ENCODE measurements at regions not wholly inside any gene's neighbourhood (a gene's known extent, or its start where the extent isn't known, plus 50 kb on each side); places are given as distances from the start of the nearest gene placed in this dataset.

GRCh38 chr13:80235967-80236302 lies 105.0 kb downstream of the SPRY2 start:
- DNase-seq (ENCODE audit: low spot score) = peak; percentile 80

GRCh38 chr13:80235166-80235966 lies 105.6 kb downstream of the SPRY2 start:
- peak; percentile 82 for DNase-seq (ENCODE audit: low spot score)

DNA sequence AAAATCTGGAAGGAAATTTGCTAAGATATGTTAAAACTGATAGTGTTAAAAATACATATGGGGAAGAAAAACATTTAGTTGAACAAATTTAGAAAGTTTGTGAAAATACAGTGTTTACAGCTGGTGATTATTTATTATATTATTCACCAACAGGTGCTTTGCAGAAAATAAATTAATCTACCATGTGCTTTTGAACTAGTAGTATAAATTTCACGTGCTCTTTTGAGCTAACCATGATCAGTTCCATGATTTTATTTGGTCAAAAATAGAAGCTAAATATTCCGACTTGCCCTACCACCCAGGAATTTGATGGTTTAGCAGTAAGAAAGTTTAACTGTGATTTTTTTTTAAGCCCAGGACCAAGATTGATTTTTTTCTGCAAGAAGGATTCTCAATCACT lies 113.3 kb downstream of the SPRY2 start:
- no peak for DNase-seq (ENCODE audit: low spot score)

DNA sequence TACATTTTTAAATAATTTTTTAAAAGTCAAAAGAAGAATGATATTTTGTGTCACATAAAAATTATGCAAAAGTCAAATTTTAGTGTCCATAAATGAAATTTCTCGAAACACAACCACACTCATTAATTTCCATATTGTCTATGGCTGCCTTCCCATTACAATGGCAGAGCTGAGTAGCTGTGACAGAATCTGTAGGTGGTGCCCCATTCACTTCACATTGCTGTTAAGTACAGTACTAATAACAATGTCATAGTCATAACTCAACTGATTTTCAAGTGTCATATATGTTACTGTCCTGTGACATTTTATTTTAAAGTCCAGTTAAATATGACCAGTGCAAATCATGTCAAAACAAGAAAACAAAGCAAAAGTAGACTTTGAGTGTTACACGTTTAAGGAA lies 114.3 kb downstream of the SPRY2 start:
- DNase-seq (ENCODE audit: low spot score) = no peak

GRCh38 chr13:80224468-80224867 lies 116.5 kb downstream of the SPRY2 start:
- peak; percentile 72 for DNase-seq (ENCODE audit: low spot score)

DNA sequence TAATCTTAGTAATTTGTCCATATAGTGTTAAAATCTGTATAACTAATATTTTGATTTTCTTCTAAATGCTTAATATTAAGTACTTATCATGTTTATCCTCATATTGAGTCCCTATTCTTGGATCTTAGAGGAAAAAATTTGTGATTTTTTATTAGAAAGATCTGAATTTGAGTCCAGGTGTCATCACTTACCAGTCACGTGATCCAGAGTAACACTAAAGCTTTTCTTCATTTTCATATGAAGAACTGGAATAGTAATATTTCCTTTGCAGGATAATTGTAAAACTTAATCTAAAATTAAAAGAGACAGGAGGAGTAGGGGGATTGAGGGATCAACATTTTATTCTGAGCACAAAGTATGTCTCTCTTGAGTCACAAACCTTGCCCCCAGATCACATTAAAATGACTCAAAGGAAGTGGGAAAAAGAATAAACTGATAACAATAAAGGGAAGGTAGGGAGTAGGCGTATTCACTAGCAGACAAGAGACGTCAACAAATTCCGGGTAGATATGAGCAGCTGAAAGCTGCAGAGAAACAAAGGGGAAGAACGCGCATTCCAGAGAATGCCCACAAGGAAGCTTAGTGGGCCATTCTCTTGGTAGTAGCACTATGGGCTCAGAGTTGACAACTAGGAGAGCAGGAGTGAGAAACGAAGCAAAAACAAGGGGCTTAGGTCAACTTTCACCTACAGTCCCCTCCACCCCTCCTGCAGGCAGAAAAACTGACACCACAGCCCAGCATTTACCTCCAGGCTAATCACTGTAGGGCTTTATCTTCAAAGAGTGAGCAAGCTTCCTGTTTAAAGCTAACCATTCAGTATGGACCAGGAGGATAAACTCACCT lies 123.1 kb downstream of the SPRY2 start:
- DNase-seq (ENCODE audit: low spot score) = peak; percentile 76

DNA sequence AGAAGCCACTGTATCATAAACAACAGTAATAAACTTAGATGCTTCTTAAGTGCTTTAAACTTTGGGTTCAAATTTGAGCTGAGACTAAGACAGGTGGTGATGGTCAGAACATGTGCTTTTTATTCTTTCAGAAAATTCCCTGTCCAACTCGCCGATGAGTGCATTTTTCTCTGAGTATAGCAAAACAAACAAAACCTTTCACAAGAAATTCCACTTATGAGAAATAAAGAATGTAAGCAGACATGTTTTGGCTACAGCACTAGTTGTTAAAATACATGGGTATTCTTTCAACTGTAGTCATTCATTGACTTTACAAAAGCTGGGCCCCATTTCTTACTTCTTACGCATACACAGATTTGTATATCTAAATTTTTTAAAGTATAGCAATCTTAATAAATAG lies 125.6 kb downstream of the SPRY2 start:
- DNase-seq (ENCODE audit: low spot score) = no peak

DNA sequence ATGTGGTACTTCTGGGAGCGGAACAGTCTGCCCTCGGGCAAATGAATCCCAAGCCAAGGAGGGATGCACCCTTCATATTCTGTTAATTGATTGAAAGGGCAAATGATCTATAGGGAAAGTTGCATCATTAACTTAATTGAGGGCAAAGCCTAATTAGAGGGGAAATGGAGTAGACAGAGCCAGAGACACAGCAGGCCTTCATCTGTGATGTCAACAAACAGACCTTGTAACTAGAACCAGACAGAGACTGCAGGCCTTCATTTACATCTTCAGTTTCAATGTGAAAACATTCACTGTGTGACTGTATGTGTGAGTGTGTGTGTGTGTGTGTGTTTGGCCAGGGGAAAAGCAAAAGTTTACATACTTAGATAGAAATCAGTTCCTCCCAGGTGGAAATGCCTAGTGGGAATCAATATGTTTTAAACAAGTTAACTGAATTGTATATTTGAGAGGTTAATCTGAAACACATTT lies 126.4 kb downstream of the SPRY2 start:
- DNase-seq (ENCODE audit: low spot score) = no peak

DNA sequence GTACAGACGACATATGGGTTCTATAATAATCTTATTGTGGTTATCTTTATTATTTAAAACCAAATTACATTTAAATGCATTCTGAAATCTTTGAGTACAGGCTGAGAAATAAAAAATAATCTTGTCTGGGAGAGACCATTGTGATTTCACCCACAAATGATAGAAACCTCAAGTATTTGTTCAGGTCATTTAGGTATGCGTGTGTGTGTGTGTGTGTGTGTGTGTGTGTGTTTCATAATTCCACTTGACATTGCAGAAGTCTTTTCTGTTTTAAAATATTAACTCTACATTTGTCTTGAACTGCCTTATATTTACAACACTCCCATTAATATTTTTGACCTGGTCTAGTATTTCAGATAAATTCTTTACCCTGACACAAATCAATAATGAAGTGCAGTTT lies 126.9 kb downstream of the SPRY2 start:
- no peak for DNase-seq (ENCODE audit: low spot score)

DNA sequence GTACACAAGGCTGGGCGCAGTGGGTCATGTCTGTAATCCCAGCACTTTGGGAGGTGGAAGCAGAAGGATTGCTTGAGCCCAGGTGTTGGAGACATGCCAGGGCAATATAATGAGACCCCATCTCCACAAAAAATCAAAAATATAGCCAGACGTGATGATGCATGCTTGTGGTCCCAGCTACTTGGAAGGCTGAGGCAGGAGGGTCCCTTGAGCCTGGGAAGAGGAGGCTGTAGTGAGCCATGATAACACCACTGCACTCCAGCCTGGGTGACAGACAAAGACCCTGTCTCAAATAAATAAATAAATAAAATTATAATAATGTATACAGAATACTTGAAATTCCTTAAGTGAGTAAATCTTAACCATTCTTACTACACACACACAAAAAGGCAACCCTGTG lies 127.7 kb downstream of the SPRY2 start:
- no peak for DNase-seq (ENCODE audit: low spot score)

DNA sequence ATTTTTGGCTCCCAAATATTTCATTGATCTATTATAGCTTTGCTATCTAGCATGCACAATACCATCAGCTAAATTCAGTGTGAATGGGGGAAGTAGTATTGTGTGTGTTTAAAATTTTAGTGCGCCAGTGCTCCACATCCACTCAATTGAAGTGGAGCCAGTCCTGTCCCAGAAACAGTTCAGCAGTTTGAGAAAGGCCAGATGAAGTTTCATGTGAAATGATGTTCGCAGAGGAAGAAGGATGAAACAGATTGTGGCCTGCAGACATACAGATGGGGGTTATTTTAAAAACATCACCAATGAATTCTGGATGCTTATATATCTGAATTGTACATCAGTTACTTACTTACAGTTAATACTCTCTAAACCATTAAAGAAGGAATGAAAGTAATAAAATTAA lies 129.4 kb downstream of the SPRY2 start:
- DNase-seq (ENCODE audit: low spot score) = no peak

- no peak for DNase-seq (ENCODE audit: low spot score)
Observed at GRCh38 chr13:80204642-80205041, 136.3 kb downstream of the SPRY2 start.

DNA sequence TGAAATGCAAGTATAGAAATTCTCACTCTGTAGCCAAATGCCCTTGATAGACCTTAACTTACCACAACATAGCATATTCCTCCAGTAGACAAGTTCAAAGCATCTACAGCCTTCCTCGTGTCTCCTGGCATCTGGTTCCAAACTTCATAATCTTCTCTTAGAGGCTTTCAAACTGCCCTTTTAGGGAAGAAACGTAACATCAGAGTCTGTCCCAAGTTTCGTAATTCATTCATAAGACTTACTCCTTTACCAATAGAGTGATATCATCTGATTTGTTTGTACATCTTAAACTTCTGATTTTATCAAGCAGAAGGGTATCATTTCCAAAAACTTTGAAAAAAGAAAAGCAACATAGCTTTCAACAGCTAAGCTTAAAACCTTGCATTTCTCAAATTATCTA lies 137.4 kb downstream of the SPRY2 start:
- no peak for DNase-seq (ENCODE audit: low spot score)

DNA sequence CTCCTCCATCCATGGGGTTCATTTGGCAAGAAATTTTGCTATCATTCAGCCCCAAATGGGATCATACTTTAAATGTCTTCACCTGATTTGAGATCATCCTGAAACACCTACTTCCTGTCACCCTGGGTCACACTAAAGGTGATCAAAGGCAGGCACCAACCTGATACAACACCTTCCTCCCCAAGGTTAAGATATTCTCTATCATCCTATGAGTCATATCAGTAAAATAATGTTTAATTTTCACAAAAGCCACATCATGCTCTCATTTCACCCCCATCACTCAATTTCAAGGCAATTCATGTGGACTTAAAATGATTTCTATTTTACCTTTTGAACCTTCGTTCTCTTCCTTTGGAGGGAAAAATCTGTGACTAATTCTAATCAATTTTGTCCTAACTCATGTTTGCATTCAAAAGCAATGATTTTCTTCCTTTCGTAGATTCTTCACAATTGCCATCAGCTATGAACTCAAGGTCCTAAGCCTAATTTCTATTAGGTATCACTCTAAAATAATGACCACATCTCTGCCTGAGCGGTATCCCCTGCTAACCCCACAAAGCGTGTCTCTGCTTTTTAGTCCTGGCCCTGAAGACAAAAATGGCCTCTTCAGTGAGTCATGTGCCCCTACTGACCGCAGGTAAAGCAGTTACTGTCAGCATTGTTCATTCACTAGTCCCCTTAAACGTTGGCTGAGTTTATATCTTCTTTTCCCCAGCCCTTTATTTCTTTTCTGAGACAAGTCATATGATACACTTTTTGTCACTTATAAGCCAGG lies 139.0 kb downstream of the SPRY2 start:
- DNase-seq (ENCODE audit: low spot score) = no peak

GRCh38 chr13:80199585-80200292 lies 141.2 kb downstream of the SPRY2 start:
- no peak for DNase-seq (ENCODE audit: low spot score)

DNA sequence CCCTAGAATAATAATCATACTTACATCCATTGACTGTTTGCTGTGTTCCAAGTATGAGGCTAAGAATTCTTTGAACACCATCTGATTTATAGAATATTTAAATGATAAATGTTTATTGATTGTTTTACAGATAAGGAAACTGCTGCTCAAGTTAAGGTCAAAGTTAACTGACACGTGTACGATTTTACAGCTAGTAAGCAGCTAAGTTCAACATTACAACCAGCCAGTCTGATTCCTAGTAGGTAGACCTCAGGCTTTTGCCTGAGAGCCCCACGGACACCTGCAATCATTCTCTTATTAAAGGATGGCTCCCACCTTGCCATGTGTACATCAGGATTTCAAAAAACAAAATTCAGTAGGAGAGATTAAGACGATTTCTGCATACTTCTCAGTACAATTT lies 141.9 kb downstream of the SPRY2 start:
- DNase-seq (ENCODE audit: low spot score) = no peak

GRCh38 chr13:80196756-80197155 lies 144.2 kb downstream of the SPRY2 start:
- DNase-seq (ENCODE audit: low spot score) = peak; percentile 59

GRCh38 chr13:80195649-80196048 lies 145.3 kb downstream of the SPRY2 start:
- DNase-seq (ENCODE audit: low spot score) = no peak

GRCh38 chr13:80189889-80190597 lies 150.9 kb downstream of the SPRY2 start:
- no peak for DNase-seq (ENCODE audit: low spot score)

DNA sequence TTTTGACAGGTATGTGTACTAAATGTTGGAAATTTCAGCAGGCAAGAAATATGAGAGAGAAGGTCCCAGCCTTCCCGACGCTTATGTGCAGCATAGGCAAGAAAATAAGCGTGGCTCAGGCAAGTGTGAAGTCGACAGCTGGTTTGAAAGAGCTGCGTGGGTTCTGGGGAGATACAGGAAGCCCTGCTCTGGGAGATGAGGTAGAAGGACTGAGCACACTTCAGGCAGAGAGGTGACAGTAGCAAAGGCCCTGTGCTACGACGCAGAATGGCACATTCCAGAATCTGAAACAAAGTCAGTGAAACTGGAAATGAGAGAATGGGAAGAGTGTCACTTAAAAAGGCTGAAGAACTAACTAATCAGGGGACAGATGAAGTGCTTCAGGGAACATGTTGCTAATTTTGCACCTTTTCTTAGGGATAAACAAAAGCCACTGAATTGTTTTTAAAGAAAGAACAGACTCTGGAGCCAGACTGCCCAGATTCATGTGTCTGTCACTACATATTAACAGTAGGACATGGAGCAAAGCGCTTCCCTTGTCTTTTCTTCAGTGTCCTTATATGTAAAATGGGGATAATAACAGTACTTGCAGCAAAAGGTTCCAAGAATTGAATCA lies 160.1 kb downstream of the SPRY2 start:
- DNase-seq (ENCODE audit: low spot score) = no peak

DNA sequence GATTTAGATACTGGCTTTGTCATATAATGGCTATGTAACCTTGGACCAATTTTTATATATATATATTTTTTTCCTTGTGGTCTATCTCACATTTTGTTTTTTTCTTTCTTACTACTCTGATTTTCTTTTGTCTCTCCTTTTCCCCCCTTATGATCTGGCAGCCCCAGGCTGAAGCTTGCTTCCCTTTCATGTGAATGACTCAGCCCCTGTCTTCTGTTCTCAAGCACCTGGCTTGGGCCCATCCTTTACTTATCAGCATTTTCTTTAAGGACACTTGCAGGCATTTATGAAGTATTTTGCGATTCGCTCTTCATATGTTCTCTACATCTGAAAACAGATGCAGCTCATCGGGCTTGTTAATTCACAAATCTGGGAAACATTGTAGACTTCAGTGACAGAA lies 163.6 kb downstream of the SPRY2 start:
- no peak for DNase-seq (ENCODE audit: low spot score)
